ENCODE measurements at regions not wholly inside any gene's neighbourhood (a gene's known extent, or its start where the extent isn't known, plus 50 kb on each side); places are given as distances from the start of the nearest gene placed in this dataset.

- no peak for DNase-seq
These were observed 103.0 kb upstream of the ARHGEF26 start for GRCh38 chr3:154018100-154018696.

DNA sequence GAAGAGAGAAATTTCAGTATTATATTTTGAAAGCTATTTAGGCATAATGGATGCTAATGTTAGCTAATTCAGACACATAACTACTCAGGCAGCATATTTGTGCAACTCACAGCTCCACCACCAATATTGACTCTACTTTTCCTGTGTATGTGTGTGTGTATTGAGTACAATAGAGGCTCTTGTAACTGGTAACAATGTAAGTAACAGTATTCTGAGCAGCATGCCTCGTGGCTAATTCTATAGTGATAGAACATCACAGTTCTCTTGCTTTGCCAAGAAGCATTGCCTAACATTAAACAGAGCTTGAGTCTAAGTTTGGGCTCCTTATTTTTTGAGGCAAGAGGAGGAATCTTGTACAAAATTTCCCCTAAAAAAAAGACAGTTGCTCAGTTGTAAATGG is 98.6 kb upstream of the ARHGEF26 start:
- no peak for DNase-seq

GRCh38 chr3:154023148-154023547 is 98.0 kb upstream of the ARHGEF26 start:
- no peak for DNase-seq

DNA sequence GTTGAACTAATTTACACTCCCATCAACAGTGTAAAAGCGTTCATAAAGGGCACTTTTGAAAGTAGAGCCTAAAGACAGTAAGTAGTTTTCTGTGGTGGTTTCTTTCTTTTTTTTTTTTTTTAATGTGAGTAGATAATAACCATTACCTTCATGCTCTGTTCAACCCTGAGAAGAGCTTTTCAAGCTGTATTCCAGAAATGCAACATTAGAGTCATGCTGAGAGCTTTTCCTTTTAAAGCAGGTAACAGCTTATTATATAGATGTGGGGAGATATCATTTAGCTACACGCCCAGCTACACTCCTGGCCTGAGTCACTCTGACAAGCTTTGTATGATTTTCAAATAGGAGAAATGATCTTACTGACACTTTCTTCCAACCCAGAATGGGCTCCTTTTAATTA is 96.2 kb upstream of the ARHGEF26 start:
- DNase-seq, result no peak

GRCh38 chr3:154029926-154030325 is 91.3 kb upstream of the ARHGEF26 start:
- DNase-seq, result no peak

DNA sequence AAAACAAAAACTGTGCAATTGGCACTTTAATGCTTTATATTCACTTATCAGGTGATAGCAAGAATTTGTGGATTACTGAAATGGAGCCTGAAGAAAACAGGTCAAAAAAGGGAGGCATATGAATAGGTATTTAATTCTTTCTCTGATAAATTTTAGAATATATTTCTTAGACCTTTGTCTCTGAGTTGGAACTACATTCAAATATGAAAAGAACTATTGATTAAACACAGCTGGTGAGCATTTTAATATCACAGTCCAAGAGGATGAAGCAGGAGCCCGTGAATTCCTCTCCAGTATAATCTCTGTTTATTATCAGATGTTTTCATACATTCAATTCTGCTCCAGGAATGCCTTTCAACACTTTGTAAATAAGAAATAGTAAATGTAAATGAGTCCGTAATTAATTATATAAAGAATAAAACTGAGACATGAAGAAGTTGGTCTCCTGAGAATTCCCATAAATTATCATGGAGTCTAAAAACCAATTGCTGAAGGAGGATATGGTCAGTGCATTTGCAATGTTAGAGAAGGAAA is 86.3 kb upstream of the ARHGEF26 start:
- no peak for DNase-seq

- DNase-seq, result peak; percentile 16
These were observed 80.9 kb upstream of the ARHGEF26 start for GRCh38 chr3:154040283-154040682.

DNA sequence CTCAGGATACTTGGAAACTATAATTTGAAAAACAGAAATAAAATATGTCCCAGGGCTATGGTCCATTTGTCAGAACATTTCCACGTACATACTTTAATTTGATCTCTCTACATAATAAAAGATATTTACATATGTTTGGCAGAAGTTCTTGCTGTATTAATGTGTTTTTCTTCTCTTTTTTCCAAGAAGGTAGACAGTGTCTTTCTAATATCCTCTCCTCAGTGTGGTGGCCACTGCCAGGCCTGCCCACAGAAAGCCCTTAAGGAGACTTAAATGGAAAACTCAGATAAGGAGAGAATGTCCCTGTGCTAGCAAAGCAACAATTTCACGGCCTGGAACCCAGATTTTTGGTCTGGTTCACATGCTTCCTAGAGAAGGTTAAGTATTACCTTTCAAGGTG is 76.5 kb upstream of the ARHGEF26 start:
- DNase-seq, result no peak

DNA sequence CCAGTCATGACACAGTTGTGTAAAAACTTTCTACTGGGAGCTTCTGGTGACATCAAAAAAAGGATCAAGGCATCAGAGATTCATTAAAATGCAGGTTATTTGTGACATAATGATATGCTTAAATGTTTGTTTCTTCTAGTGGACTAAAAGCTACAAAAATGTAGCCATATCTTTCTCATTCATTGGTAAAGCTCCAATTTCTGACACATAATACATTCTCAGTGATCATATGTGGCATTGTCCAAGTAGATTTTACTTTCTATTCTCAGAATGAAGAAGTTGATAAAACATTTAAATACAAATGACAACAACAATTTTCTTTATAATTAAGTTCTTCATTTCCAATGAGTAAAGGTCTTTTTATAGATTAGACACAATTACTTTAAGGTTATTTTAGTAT is 71.0 kb upstream of the ARHGEF26 start:
- DNase-seq, result no peak

DNA sequence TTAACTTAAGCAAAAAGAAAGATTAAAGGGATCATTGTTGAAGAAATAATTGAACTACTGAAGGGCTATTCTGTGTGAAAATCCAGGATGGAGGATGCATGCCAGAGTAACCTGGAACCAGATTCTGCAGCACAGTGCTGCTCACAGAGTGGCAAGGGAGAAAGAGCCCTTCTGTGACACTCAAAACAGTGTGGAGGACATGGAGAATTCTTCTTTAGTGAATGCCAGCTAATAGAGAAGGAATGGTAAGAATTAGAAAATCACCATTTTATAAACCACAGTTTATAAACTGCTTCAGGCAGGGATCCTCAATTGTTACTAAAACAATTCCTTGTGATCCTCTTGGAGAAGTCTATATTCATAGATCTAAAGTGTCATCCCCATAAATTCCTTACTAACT is 70.4 kb upstream of the ARHGEF26 start:
- DNase-seq, result no peak

GRCh38 chr3:154059833-154060232 is 61.4 kb upstream of the ARHGEF26 start:
- DNase-seq, result no peak

DNA sequence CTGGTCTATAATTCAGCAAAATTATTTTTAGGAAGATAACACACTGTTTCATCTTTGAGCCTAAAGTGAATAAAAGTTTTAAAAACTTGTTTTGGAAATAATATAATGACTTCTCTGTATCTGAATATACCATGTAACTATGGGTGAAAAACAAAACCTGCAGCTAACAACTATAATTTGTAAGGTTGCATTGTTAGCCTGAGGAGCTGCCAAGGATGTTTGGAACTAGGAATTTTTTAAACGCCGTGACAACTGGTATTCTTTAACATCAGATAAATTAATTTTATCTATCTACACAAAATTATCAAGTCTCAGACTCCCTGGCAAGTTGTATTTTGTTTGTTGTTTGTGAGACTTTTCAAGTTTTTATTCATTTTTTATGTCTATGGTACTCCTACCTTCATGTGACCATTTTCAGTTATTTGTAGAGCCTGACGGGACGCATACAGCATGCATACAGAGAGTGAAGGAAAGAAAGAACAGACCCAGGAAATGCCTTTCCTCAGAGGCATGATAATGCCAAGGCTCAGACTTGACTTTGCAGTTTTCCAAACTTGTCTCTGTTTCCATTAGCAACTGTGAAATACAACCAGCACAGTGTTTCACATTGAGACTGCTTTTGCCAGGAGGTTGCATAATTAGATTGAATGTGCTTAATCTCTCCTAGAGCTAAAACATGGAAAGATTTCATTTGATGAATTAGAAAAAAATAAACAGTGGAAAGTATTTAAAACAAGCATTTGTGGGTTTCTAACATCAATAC is 60.8 kb upstream of the ARHGEF26 start:
- DNase-seq, result peak; percentile 84

- DNase-seq, result no peak
These were observed 60.2 kb upstream of the ARHGEF26 start for GRCh38 chr3:154061001-154061370.

GRCh38 chr3:154062513-154062912 is 58.7 kb upstream of the ARHGEF26 start:
- no peak for DNase-seq

- peak; percentile 44 for DNase-seq
These were observed 50.0 kb upstream of the ARHGEF26 start for GRCh38 chr3:154071146-154071545.

All from NCI-H226 (cell line).